ENCODE measurements at regions not wholly inside any gene's neighbourhood (a gene's known extent, or its start where the extent isn't known, plus 50 kb on each side); places are given as distances from the start of the nearest gene placed in this dataset.

GRCh38 chr2:19479666-19480065 is 121.2 kb upstream of the OSR1 start:
- TF ChIP-seq FOXP2 (optimal IDR thresholded peaks at IDR 0.05; ENCODE audit: borderline replicate concordance, extremely low read depth, extremely low read length, insufficient read depth), result no peak
- no peak for TF ChIP-seq SIN3A (IDR thresholded peaks at IDR 0.05; ENCODE audit: borderline replicate concordance, insufficient read depth, low read length)
- no peak for TF ChIP-seq POLR2AphosphoS5 (IDR thresholded peaks at IDR 0.05; ENCODE audit: low read depth, low read length)
- TF ChIP-seq REST (IDR thresholded peaks at IDR 0.05; ENCODE audit: insufficient read depth in 1 of 2, low read depth in 2 of 2, low read length in 2 of 2), result no peak
- TF ChIP-seq TAF1 (IDR thresholded peaks at IDR 0.05; ENCODE audit: borderline replicate concordance, insufficient read depth, low read length), result no peak

- TF ChIP-seq FOXP2 (optimal IDR thresholded peaks at IDR 0.05; ENCODE audit: borderline replicate concordance, extremely low read depth, extremely low read length, insufficient read depth) (no peak), REST (IDR thresholded peaks at IDR 0.05; ENCODE audit: insufficient read depth in 1 of 2, low read depth in 2 of 2, low read length in 2 of 2) (no peak), SIN3A (IDR thresholded peaks at IDR 0.05; ENCODE audit: borderline replicate concordance, insufficient read depth, low read length) (no peak), TAF1 (IDR thresholded peaks at IDR 0.05; ENCODE audit: borderline replicate concordance, insufficient read depth, low read length) (no peak), POLR2AphosphoS5 (IDR thresholded peaks at IDR 0.05; ENCODE audit: low read depth, low read length) (no peak)
Measured at GRCh38 chr2:19478409-19478808, 120.0 kb upstream of the OSR1 start.

- no peak for TF ChIP-seq POLR2AphosphoS5 (IDR thresholded peaks at IDR 0.05; ENCODE audit: low read depth, low read length)
- no peak for TF ChIP-seq TAF1 (IDR thresholded peaks at IDR 0.05; ENCODE audit: borderline replicate concordance, insufficient read depth, low read length)
- no peak for TF ChIP-seq FOXP2 (optimal IDR thresholded peaks at IDR 0.05; ENCODE audit: borderline replicate concordance, extremely low read depth, extremely low read length, insufficient read depth)
Measured at GRCh38 chr2:19476327-19476726, 117.9 kb upstream of the OSR1 start.

GRCh38 chr2:19474128-19474527 is 115.7 kb upstream of the OSR1 start:
- TF ChIP-seq REST (IDR thresholded peaks at IDR 0.05; ENCODE audit: insufficient read depth in 1 of 2, low read depth in 2 of 2, low read length in 2 of 2), result no peak
- TF ChIP-seq POLR2AphosphoS5 (IDR thresholded peaks at IDR 0.05; ENCODE audit: low read depth, low read length), result no peak
- no peak for TF ChIP-seq FOXP2 (optimal IDR thresholded peaks at IDR 0.05; ENCODE audit: borderline replicate concordance, extremely low read depth, extremely low read length, insufficient read depth)
- no peak for TF ChIP-seq SIN3A (IDR thresholded peaks at IDR 0.05; ENCODE audit: borderline replicate concordance, insufficient read depth, low read length)
- TF ChIP-seq TAF1 (IDR thresholded peaks at IDR 0.05; ENCODE audit: borderline replicate concordance, insufficient read depth, low read length), result no peak

GRCh38 chr2:19473350-19473749 is 114.9 kb upstream of the OSR1 start:
- TF ChIP-seq POLR2AphosphoS5 (IDR thresholded peaks at IDR 0.05; ENCODE audit: low read depth, low read length) (no peak), FOXP2 (optimal IDR thresholded peaks at IDR 0.05; ENCODE audit: borderline replicate concordance, extremely low read depth, extremely low read length, insufficient read depth) (no peak), REST (IDR thresholded peaks at IDR 0.05; ENCODE audit: insufficient read depth in 1 of 2, low read depth in 2 of 2, low read length in 2 of 2) (no peak), TAF1 (IDR thresholded peaks at IDR 0.05; ENCODE audit: borderline replicate concordance, insufficient read depth, low read length) (no peak), SIN3A (IDR thresholded peaks at IDR 0.05; ENCODE audit: borderline replicate concordance, insufficient read depth, low read length) (no peak)

All from PFSK-1 (cell line).